ENCODE measurements at regions not wholly inside any gene's neighbourhood (a gene's known extent, or its start where the extent isn't known, plus 50 kb on each side); places are given as distances from the start of the nearest gene placed in this dataset.
"Not testable (repeated sequence)": the region's sequence is repeated elsewhere in the genome, so short reads cannot be mapped to it uniquely, and the experiment has no call there.

GRCh38 chr4:116097353-116097752 lies 983.9 kb upstream of the NDST4 start:
- TF ChIP-seq CTCF, POLR2A (IDR thresholded peaks at IDR 0.05): not testable (repeated sequence)
